RWPE2 (cell line): ENCODE measurements at regions not wholly inside any gene's neighbourhood (a gene's known extent, or its start where the extent isn't known, plus 50 kb on each side); places are given as distances from the start of the nearest gene placed in this dataset.

Source experiments
- ATAC-seq: fragments of 200-7000 bp; cut with Tn5 transposase; 3 replicates; pipeline ENCODE4 v1.9.1; 2021; ENCODE audit warnings: low read depth
- DNase-seq: peaks from one replicate; pipeline ENCODE4 v3.0.0-alpha.2; 2020; ENCODE audit warnings: low spot score
- H3K27ac ChIP-seq: fragments of 450-650 bp; 2 replicates; pipeline ENCODE4 v1.5.1; 2017; ENCODE audit warnings: mild to moderate bottlenecking; ENCODE audit not compliant: poor library complexity, severe bottlenecking
- H3K27me3 ChIP-seq: fragments of 250-450 bp; sonication (Bioruptor Pico); 2 replicates; pipeline ENCODE4 v1.5.1; 2021; ENCODE audit warnings: mild to moderate bottlenecking, moderate library complexity; ENCODE audit not compliant: insufficient read depth, poor library complexity, severe bottlenecking
- H3K36me3 ChIP-seq: fragments of 250-450 bp; sonication (Bioruptor Pico); 2 replicates; pipeline ENCODE4 v1.5.1; 2020; ENCODE audit warnings: low read depth, mild to moderate bottlenecking, moderate library complexity
- H3K4me1 ChIP-seq: fragments of 250-450 bp; sonication (Bioruptor Pico); 2 replicates; pipeline ENCODE4 v1.5.1; 2021; ENCODE audit warnings: mild to moderate bottlenecking, moderate library complexity; ENCODE audit not compliant: insufficient read depth, poor library complexity, severe bottlenecking
- H3K4me3 ChIP-seq: fragments of 250-450 bp; sonication (Bioruptor Pico); 2 replicates; pipeline ENCODE4 v1.5.1; 2021; ENCODE audit warnings: mild to moderate bottlenecking, moderate library complexity; ENCODE audit not compliant: severe bottlenecking
- H3K9me3 ChIP-seq: fragments of 250-450 bp; sonication (Bioruptor Pico); 2 replicates; pipeline ENCODE4 v1.5.1; 2021; ENCODE audit warnings: mild to moderate bottlenecking, moderate library complexity; ENCODE audit not compliant: severe bottlenecking
- CTCF ChIP-seq: fragments of 450-650 bp; IDR thresholded peaks from one replicate; pipeline ENCODE4 v1.5.1; 2017; ENCODE audit warnings: mild to moderate bottlenecking, moderate library complexity; ENCODE audit not compliant: poor library complexity, severe bottlenecking

GRCh38 chr2:8500124-8501054 lies 181.5 kb upstream of the ID2 start:
- Histone ChIP-seq H3K36me3 (no peaks in the 10 kb centered on the region), H3K27ac (no peak overlapping the region), H3K4me3 (no peak overlapping the region), H3K4me1 (no peaks in the 10 kb centered on the region), H3K27me3 (no peaks in the 10 kb centered on the region), H3K9me3 (no peaks in the 10 kb centered on the region)
- ATAC-seq (peak; percentile 70), DNase-seq (no peak)
- TF ChIP-seq CTCF, result no peak

GRCh38 chr2:8501061-8501720 lies 180.7 kb upstream of the ID2 start:
- Histone ChIP-seq H3K27me3 (no peaks in the 10 kb centered on the region), H3K36me3 (no peaks in the 10 kb centered on the region), H3K4me3 (no peak overlapping the region), H3K9me3 (no peaks in the 10 kb centered on the region), H3K4me1 (no peaks in the 10 kb centered on the region), H3K27ac (no peak overlapping the region)
- DNase-seq (no peak), ATAC-seq (no peak)
- no peak for TF ChIP-seq CTCF

GRCh38 chr2:8502316-8502715 lies 179.5 kb upstream of the ID2 start:
- no peak overlapping the region for H3K4me3 ChIP-seq
- no peaks in the 10 kb centered on the region for H3K27me3 ChIP-seq
- ATAC-seq, result no peak
- DNase-seq, result no peak
- H3K36me3 ChIP-seq, result no peaks in the 10 kb centered on the region
- no peak overlapping the region for H3K27ac ChIP-seq
- H3K9me3 ChIP-seq, result no peaks in the 10 kb centered on the region
- TF ChIP-seq CTCF, result no peak
- H3K4me1 ChIP-seq, result no peaks in the 10 kb centered on the region

GRCh38 chr2:8505311-8505920 lies 176.4 kb upstream of the ID2 start:
- no peaks in the 10 kb centered on the region for H3K36me3 ChIP-seq
- TF ChIP-seq CTCF, result no peak
- no peak for ATAC-seq
- no peak for DNase-seq
- H3K4me1 ChIP-seq, result no peaks in the 10 kb centered on the region
- H3K9me3 ChIP-seq, result no peaks in the 10 kb centered on the region
- H3K27me3 ChIP-seq, result no peaks in the 10 kb centered on the region
- no peak overlapping the region for H3K27ac ChIP-seq
- H3K4me3 ChIP-seq, result no peak overlapping the region
